DOHH2 (cell line): ENCODE measurements at regions not wholly inside any gene's neighbourhood (a gene's known extent, or its start where the extent isn't known, plus 50 kb on each side); places are given as distances from the start of the nearest gene placed in this dataset.

Experiments used
- EZH2phosphoT487 ChIP-seq: fragments of 200-600 bp; sonication (generic); IDR thresholded peaks from 2 replicates; pipeline ENCODE4 v1.6.1; 2017; ENCODE audit warnings: borderline replicate concordance, mild to moderate bottlenecking, antibody characterized with exemption, low read length, moderate library complexity, mixed read lengths
- TF ChIP-seq, protein P1 (sequence below): fragments of 200-600 bp; sonication (generic); IDR thresholded peaks from one replicate; pipeline ENCODE4 v1.5.1; 2014; ENCODE audit warnings: antibody characterized with exemption, mild to moderate bottlenecking, low read depth, low read length; ENCODE audit not compliant: poor library complexity, severe bottlenecking

DNA sequence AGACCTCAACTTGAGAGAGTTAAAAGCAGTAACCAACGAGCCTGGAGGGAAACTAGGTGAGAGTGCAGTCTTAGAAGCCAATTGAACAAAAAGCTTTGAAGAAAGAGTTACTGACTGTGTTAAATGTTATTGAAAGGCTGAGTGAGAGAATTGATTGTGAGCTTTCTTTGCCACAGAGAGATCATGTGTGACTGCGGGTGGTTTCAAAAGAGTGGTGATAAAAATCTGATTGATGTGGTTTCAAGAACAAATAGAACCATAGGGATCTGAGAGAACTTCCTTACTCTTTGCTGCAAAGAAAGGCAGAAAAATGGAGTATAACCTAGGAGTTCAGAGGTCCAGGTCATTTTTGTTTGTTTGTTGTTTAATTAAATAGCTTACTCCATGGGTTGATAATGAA, 759.9 kb upstream of the ALCAM start:
- TF ChIP-seq, protein P1, sequence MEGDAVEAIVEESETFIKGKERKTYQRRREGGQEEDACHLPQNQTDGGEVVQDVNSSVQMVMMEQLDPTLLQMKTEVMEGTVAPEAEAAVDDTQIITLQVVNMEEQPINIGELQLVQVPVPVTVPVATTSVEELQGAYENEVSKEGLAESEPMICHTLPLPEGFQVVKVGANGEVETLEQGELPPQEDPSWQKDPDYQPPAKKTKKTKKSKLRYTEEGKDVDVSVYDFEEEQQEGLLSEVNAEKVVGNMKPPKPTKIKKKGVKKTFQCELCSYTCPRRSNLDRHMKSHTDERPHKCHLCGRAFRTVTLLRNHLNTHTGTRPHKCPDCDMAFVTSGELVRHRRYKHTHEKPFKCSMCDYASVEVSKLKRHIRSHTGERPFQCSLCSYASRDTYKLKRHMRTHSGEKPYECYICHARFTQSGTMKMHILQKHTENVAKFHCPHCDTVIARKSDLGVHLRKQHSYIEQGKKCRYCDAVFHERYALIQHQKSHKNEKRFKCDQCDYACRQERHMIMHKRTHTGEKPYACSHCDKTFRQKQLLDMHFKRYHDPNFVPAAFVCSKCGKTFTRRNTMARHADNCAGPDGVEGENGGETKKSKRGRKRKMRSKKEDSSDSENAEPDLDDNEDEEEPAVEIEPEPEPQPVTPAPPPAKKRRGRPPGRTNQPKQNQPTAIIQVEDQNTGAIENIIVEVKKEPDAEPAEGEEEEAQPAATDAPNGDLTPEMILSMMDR: no peak
- TF ChIP-seq EZH2phosphoT487: no peak
